Adrenal gland (tissue), 5 donors: ENCODE measurements at regions not wholly inside any gene's neighbourhood (a gene's known extent, or its start where the extent isn't known, plus 50 kb on each side); places are given as distances from the start of the nearest gene placed in this dataset.

Experiments
- POLR2A ChIP-seq, 2 donors: fragments of 450-650 bp; IDR thresholded peaks; one replicate each; pipeline ENCODE4 v1.6.1; 2017; ENCODE audit warnings: antibody characterized with exemption in 2 of 2, mild to moderate bottlenecking in 2 of 2, moderate library complexity in 1 of 2
- TF ChIP-seq, protein P1 (sequence below), 6 experiments: fragments of 450-650 bp in 4 of 6; fragments of 200-600 bp in 2 of 6; sonication (generic) in 1 of 6; IDR thresholded peaks; 1 replicate in 5 of 6; 2 replicates in 1 of 6; pipeline versions ENCODE4 v1.5.1 to v1.8.0; 2016 to 2021; ENCODE audit warnings: antibody characterized with exemption in 6 of 6, mild to moderate bottlenecking in 2 of 6, moderate library complexity in 1 of 6
- donor health status: DM: no; HTN: no; CAD: no.

DNA sequence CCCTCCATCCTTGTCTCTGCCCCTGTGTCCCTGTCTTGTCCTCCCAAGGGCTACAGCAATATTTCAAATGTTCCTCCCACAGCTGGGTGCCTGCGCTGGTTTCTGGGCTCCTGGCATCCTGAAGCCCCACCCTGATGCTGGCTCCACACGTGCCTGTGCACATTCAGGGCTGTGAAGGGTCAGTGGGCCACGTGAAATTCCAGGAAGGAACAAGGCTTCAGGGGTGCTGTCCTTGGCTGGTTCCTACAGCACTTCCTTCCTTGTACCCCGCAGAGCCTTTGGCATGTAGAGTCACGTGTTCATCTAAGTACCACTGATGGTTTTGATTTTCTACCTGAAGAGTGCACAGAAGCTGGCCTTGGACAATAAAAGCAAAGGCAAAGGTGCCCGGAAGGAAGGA is 57.7 kb upstream of the NLK start:
- TF ChIP-seq, protein P1, sequence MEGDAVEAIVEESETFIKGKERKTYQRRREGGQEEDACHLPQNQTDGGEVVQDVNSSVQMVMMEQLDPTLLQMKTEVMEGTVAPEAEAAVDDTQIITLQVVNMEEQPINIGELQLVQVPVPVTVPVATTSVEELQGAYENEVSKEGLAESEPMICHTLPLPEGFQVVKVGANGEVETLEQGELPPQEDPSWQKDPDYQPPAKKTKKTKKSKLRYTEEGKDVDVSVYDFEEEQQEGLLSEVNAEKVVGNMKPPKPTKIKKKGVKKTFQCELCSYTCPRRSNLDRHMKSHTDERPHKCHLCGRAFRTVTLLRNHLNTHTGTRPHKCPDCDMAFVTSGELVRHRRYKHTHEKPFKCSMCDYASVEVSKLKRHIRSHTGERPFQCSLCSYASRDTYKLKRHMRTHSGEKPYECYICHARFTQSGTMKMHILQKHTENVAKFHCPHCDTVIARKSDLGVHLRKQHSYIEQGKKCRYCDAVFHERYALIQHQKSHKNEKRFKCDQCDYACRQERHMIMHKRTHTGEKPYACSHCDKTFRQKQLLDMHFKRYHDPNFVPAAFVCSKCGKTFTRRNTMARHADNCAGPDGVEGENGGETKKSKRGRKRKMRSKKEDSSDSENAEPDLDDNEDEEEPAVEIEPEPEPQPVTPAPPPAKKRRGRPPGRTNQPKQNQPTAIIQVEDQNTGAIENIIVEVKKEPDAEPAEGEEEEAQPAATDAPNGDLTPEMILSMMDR (IDR thresholded peaks at IDR 0.05), result no peak
- no peak for TF ChIP-seq POLR2A (IDR thresholded peaks at IDR 0.05)
